ENCODE measurements at regions not wholly inside any gene's neighbourhood (a gene's known extent, or its start where the extent isn't known, plus 50 kb on each side); places are given as distances from the start of the nearest gene placed in this dataset.

- H3K27ac Mint-ChIP-seq (ENCODE audit: unreplicated experiment): no peak overlapping the region
- H3K27me3 Mint-ChIP-seq (ENCODE audit: low read depth): no peaks in the 10 kb centered on the region
- H3K9me3 Mint-ChIP-seq: no peaks in the 10 kb centered on the region
- peaks cover 11% of the 10 kb centered on the region for H3K4me1 Mint-ChIP-seq
- TF ChIP-seq CTCF (conservative IDR thresholded peaks at IDR 0.05): no peak
- DNase-seq (ENCODE audit: low read depth, low spot score): no peak
- H3K4me3 Mint-ChIP-seq: no peak overlapping the region
- H3K36me3 Mint-ChIP-seq (ENCODE audit: low read depth): no peaks in the 10 kb centered on the region
Measured at GRCh38 chr2:184030989-184031388, 567.3 kb upstream of the ZNF804A start.

DNA sequence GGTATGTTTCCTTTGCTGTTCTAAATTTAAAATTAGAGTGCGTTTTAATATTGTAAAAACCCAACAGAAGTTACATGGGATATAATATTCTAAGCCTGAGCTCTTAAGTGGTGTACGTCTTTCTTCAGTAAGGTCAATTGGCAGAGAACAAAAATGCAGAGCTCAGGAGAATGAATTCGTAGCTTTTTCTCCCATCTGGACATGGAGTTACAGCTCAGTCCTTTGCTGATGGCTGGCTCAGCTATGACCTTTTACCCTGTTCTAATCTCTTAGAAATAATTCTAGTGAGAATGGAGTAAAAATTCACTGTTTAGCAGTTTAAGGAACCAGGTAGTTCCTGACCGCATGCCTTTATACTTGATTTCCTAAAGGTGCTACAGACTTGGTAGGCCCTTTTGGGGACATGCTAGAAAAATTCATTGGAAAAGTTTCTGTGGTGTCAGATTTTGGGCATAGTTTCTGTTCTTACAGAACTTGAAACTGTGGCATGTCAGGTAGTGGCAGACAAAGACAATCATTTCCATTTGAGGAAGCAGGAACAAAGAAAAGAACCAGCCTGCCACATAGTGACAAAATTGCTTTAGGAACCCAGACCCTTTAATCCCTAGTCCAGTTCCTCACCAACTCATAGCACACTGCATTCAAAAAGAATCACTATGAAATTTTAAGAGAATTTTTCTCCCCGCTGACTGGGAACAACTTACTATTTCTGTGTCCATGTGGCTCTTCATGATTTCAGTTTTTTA is 566.8 kb upstream of the ZNF804A start:
- Mint-ChIP-seq H3K27me3 (ENCODE audit: low read depth) (no peaks in the 10 kb centered on the region), H3K36me3 (ENCODE audit: low read depth) (no peaks in the 10 kb centered on the region), H3K27ac (ENCODE audit: unreplicated experiment) (no peak overlapping the region), H3K4me1 (peaks cover 11% of the 10 kb centered on the region), H3K4me3 (no peak overlapping the region), H3K9me3 (no peaks in the 10 kb centered on the region)
- DNase-seq (ENCODE audit: low read depth, low spot score): no peak
- TF ChIP-seq CTCF (conservative IDR thresholded peaks at IDR 0.05): no peak

DNA sequence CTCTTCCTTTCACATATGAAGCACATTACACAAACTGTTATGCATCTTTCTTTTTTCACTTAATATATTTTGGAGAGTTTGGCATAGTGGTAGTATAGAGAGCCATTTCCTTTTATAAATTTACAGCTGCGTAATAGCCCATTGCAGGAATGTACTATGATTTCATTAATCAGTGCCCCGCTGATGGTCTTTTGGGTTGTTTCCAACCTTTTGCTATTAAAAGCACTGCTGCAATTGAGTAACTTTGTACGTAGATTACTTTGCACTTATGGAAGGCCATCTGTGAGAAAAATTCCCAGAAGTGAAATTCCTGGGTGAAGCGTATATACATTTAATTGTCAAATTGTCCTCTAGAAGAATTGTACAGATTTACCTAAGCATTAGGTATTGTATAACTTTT is 565.3 kb upstream of the ZNF804A start:
- Mint-ChIP-seq H3K9me3 (no peaks in the 10 kb centered on the region), H3K36me3 (ENCODE audit: low read depth) (no peaks in the 10 kb centered on the region), H3K4me3 (no peak overlapping the region), H3K27me3 (ENCODE audit: low read depth) (no peaks in the 10 kb centered on the region), H3K27ac (ENCODE audit: unreplicated experiment) (no peak overlapping the region), H3K4me1 (peaks cover 11% of the 10 kb centered on the region)
- no peak for DNase-seq (ENCODE audit: low read depth, low spot score)
- TF ChIP-seq CTCF (conservative IDR thresholded peaks at IDR 0.05): no peak

GRCh38 chr2:184037273-184037672 is 561.1 kb upstream of the ZNF804A start:
- Mint-ChIP-seq H3K27me3 (ENCODE audit: low read depth) (no peaks in the 10 kb centered on the region), H3K27ac (ENCODE audit: unreplicated experiment) (no peak overlapping the region), H3K9me3 (no peaks in the 10 kb centered on the region), H3K4me1 (no peaks in the 10 kb centered on the region), H3K4me3 (no peak overlapping the region), H3K36me3 (ENCODE audit: low read depth) (no peaks in the 10 kb centered on the region)
- no peak for DNase-seq (ENCODE audit: low read depth, low spot score)
- no peak for TF ChIP-seq CTCF (conservative IDR thresholded peaks at IDR 0.05)

DNA sequence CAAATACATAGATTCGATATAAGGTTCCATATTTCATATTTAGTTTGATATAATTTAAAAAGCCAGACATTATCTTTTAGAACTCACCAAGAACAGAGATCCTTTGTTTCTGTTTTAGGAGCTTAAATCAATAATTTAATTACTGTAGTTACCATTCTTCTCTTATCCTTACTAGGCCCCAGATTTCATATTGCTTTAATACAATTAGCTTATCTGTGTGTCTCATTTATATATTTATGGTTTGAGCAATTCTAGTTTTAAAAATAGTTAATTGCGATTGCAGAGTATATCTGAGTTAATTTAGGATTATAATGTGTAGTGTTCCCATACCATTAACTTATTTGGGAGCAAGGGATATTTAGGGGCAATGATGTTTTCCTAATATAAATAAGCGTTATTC is 558.8 kb upstream of the ZNF804A start:
- no peak for DNase-seq (ENCODE audit: low read depth, low spot score)
- no peaks in the 10 kb centered on the region for H3K36me3 Mint-ChIP-seq (ENCODE audit: low read depth)
- H3K9me3 Mint-ChIP-seq: no peaks in the 10 kb centered on the region
- H3K4me3 Mint-ChIP-seq: no peak overlapping the region
- H3K4me1 Mint-ChIP-seq: no peaks in the 10 kb centered on the region
- H3K27me3 Mint-ChIP-seq (ENCODE audit: low read depth): no peaks in the 10 kb centered on the region
- TF ChIP-seq CTCF (conservative IDR thresholded peaks at IDR 0.05): no peak
- H3K27ac Mint-ChIP-seq (ENCODE audit: unreplicated experiment): no peak overlapping the region

Data from neural crest cell (in vitro differentiated cells).